GM15510 (cell line): ENCODE measurements at regions not wholly inside any gene's neighbourhood (a gene's known extent, or its start where the extent isn't known, plus 50 kb on each side); places are given as distances from the start of the nearest gene placed in this dataset.

Source experiments
- POLR2A ChIP-seq: IDR thresholded peaks from 3 replicates; pipeline ENCODE4 v1.6.1; 2011; ENCODE audit warnings: borderline replicate concordance; ENCODE audit not compliant: insufficient read length; ENCODE audit errors: extremely low read depth

DNA sequence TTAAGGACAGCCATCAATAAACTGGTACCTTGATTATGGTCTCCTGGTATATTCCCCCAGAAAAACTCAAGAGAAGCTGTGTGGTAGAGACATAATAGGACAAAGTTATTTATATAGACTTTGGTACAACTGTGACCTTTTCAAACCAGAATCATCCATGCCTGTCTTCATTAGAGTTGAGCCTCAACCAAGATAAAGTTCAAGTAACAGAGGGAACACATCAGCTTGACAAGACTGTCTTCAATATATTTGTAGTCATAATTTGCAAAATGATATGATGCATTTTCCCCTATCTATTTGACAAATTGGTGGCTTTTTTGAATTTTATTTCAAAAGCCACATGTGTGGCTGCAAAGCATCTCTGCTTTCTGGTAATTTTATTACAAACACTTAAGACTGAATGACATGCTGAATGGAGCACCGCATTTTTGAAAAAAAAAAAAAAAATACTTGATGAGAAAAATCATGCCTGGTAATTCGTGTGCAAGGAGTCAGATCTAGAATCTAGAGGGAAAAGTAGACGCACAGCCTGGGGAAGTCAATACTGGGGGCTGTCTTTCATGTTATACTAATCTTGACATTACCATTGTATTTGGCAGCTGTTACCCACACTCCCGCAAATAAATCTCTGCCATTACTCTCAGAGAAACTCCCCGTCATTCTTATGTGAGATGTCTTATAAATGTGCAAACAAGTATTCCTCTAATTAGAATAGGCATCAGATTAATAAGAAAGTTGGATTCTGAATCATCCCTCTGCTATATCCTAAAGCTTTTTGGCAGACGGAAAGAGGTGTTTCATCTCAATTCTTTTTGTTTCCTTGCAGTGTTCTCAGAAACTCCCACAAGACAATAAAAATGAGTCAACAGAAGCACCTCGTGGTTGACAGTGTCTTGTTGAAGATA, 554.8 kb upstream of the CBLB start:
- TF ChIP-seq POLR2A: no peak

DNA sequence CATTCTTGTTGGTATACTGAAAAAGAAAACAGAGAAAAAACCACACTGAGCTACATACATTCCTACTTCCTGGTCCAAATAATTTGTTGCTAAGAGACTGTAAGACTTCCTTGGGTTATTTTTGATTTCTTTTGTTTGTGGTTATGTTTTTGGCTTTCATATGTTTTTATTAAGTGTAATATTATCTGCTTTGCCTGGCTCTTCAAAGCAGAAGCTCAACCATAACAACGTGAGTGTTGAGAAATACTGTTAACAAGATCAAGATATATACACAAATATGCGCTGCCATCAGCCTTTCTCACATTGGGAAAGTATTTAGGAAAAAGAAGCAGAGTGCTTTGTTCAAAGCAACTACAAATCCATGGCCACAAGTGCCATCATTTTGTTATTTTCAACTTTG, 556.2 kb upstream of the CBLB start:
- no peak for TF ChIP-seq POLR2A

DNA sequence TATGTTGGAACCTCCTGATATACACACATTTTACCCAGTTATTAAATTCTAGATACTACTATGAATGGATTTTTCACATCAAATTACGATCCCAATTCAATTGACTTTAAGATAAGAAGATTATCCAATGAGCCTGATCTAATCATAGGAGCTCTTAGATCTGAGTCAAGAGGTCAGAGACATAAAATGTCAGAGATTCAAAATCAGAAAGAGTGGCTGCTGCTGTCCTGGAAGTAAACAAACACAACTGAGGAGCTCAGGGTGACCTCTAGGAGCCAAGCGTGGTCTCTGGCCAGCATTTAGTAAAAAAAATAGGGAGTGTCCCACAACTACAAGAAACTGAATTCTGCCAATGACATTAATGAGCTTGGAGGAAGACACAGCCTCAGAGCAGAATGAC, 557.1 kb upstream of the CBLB start:
- TF ChIP-seq POLR2A: no peak

DNA sequence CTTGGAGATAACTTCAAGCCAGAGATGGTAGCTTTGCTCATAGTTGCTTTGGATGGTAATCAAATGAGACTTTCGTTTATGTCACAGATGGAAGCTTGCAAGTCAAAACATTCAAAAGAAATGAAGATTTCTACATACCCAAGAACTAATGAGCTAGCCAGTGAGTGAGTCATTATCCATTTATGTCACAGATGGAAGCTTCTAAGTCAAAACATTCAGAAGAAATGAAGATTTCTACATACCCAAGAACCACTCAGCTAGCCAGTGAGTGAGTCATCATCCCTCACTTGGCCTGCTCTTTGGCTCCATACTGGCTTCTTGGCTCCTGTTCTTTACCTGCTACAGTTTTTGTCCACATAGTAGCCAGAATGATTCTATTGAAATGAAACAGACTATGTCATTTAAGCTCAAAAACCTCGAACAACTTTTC, 559.8 kb upstream of the CBLB start:
- TF ChIP-seq POLR2A: no peak

DNA sequence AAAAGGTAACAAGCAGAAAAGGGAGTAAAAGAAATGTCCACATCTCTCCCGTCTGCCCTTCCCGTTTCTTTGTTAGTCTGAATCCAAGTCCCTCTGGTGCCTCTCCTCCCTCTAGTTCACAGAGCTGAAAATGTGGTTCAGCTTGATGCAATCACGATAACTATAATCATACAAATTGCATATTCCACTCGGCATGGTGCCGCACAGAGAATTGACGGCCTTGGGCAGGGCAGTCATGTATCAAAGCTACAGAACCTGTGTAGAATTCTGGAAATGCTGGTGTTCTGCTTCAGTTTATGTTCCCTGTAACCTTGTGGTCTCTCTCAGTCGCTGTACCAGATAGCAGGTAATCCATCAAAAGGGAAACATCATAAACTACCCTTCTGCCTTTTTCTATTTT, 562.9 kb upstream of the CBLB start:
- TF ChIP-seq POLR2A: no peak

DNA sequence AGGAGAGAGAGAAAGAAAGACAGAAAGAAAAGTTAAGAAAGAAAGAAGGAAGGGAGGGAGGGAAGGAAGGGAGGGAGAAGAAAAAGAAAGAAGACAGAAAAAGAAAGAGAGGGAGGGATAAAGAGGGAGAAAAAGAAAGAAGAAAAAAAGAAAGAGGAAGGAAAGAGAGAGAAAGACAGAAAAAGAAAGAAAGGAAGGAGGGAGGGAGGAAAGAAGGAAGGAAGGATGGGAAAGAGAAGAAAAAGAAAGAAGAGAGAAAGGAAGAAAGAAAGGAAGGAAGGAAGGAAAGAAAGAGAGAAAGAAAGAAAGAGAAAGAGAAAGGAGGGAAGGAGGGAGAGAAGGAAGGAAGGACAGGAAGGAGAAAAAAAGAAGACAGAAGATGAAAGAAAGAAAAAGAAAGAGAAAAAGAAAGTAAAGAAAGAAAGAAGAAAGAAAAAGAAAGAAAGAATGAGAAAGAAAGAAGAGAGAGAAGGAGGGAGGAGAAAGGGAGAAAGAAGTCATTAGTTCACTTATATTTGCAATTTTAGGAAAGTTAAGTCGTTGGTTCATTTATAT, 567.2 kb upstream of the CBLB start:
- TF ChIP-seq POLR2A: no peak

DNA sequence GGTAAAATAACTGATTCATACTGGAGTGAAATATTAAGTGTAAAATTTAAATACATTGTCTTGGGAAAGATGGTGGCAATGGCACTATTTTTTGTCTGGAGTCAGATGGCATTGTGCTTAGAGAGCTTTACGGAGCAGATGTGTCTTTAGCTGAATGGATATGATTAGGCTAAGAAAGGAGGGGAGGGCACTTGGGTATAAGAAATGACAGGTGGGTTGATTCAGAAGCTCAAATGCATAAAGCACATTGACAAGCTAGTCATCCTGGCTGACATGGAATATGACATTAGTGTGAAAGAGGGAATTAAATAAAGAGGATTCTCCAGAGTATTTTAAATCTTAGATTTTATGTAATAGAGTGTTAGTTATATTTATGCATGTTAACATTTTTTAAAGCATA, 570.1 kb upstream of the CBLB start:
- no peak for TF ChIP-seq POLR2A

DNA sequence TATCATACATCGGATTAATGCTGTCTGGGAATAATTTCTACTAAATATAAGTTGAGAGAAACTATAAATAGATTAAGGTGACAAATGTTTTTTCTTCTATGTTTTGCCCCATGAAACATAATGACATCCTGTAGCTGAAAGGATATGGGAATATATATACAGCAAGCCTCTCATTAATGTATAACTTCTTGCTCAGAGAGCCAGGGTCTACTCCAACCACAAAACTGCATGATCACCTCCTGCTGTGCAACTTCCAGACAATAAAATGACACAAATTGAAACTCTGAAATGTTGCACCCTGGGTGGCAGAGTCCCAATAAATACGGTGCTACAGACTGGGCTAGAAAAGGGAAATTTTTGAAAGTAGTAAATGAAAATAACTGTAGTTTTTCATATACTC, 571.9 kb upstream of the CBLB start:
- no peak for TF ChIP-seq POLR2A

DNA sequence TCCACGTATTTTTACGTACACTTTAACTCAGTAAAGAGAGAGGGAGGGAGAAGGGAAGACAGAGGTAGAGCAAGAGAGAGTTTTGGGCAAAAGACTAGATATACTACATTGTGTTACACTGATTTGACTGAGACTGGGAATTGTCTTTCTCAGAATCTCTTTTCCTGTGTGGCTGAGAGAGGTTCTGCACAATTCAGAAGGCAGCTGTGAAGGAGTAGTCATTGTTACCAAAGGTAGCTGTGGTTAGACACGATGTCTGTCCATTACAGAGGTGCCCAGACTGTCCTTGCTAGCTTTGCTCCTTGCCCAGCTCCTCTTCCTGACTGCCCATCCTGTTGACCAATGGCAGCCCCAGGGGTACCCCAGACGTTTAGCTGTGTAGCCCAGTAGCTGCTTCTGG, 577.5 kb upstream of the CBLB start:
- no peak for TF ChIP-seq POLR2A

DNA sequence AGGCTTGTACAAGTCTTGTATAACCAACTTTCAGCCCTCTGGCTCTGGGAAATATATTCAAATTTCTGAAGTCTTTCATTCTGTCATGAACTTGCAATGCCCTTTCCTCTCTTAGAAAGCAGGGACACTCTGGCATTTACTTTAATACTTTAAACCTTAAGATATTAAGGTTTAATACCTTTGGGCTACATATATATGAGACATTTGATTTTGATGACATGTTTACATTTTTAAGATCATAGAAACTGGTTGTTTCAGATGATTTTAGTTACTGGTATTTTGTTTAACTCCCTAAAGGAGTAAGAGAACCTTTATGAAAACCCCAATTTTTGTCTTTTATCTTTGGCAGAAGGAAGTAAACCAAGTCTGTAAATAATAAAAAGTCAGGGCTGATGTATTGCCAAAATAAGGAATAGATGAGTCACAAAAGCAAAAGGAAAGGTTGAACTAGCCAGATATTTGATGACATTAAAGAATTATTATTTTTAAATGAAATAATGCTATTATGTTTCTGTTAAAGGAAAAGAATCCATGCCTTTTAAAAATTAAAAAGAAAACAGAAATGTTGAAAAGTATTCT, 579.0 kb upstream of the CBLB start:
- TF ChIP-seq POLR2A: no peak

DNA sequence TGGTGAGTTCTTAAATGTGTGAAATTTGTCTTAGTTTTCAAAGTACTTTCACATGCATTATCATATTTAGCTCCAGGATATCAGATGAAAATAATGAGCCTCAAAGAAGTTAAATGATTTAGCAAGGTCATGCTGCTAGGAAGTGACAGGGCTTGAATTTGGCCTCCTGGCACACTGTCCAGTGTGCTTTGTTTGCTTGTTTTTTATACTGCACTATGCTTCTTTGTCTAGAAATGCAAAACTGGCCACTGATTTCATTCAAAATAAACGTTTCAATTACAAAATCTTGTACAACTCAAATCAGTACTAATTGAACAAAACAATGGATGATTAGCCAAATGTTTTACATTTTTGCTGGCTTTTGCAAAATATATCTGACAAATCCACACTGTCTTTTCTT, 583.3 kb upstream of the CBLB start:
- no peak for TF ChIP-seq POLR2A

DNA sequence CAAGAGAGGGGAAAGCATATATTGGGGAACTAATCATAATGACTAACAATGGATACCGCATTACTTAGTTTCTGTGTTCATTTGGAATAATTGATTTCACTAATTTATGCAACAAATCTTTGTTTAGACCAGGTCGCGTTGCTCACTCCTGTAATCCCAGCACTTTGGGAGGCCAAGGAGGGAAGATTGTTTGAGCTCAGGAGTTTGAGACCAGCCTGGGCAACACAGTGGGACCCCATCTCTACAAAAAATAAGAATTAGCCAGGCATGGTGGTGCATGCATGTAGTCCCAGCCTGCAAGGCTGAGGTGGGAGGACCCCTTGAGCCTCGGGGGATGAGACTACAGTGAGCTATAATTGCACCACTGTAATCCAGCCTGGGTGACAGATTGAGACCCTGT, 585.7 kb upstream of the CBLB start:
- TF ChIP-seq POLR2A: no peak

DNA sequence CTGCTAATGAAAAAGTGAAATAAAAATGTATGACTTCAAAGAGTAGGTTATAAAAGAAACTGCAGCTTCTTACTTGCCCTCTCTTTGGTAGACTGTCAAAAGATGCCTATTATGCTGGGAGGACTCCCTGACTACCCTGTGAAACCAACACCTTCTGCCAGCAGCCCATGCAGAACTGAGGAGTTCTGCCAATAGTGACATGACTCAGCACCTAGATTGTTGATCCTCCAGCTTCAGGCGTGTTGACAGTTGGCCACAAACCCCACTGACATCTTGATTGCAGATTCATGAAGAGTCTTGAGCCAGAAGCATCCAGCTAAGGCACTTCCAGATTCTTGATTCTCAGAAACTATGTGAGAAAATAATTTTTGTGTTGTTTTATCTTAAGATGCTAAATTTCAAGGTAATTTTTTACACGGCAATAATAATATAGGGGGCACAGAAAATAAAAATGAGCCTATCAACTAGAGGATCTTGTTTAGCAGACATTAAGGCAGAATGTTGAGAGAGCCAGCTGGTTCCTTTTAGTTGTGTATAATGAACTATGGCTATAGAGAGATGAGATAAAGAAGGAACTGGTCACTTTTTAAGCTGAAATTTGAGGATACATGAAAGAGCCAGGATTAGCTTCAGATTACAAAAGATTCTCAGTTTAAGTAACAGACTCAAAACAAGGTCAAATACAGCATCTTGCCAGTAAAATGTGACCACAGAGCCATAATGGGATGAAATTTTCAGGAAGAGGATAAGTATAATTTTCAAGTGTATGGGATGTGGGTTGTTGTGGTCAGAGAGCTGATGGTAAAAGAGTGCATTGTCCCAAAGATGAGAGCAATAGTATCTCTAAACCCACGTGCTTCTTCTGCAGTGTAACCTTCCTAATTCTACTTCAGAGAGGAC, 588.7 kb upstream of the CBLB start:
- TF ChIP-seq POLR2A: no peak

DNA sequence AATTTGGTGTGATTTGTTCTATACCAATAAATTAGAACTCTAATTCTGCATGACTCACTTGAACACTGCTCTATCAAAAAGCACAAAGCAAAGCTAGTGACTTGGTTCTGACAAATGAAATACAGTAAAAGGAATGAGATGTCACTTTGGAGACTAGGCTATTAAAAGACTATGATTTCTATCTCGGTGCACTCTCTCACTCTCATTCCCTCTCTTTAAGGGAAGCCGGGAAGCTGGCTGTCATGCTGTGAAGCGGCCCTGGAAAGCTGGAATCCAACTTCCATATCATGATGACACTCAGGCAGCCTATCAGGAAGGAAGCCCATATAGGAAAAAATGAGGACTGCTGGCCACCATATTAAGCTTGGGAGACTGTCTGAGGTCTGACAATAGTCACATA, 590.1 kb upstream of the CBLB start:
- TF ChIP-seq POLR2A: no peak

DNA sequence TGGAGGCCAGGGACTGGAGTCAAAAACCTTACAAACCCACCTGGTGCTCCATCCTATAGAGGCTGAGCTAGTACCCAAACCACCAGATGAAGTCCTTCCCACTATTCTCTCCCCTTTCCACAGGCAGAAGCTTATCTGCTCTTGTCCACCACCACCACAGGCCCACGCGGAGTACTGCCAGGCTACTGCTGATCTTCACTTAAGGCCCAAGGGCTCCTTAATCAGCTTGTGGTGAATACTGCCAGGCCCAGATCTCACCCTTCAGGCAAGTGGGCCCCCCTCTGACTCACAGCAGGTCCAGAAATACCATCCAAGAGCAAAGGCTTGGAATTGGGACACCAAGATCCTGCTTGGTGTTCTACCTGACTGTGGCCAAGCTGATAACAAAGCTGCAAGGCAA, 598.1 kb upstream of the CBLB start:
- no peak for TF ChIP-seq POLR2A
